Ovary (tissue), 3 donors: ENCODE measurements at regions not wholly inside any gene's neighbourhood (a gene's known extent, or its start where the extent isn't known, plus 50 kb on each side); places are given as distances from the start of the nearest gene placed in this dataset.

ENCODE experiments used
- POLR2A ChIP-seq: fragments of 450-650 bp; IDR thresholded peaks from one replicate; pipeline ENCODE4 v1.6.1; 2017; ENCODE audit warnings: antibody characterized with exemption, mild to moderate bottlenecking, moderate library complexity
- TF ChIP-seq, protein P1 (sequence below), 3 donors: fragments of 450-650 bp in 2 of 3; fragments of 200-600 bp in 1 of 3; IDR thresholded peaks; one replicate each; pipeline versions ENCODE4 v1.5.1 to v1.8.0; 2016 to 2022; ENCODE audit warnings: antibody characterized with exemption in 3 of 3, mild to moderate bottlenecking in 1 of 3
- donor health status: DM: no; HTN: no; CAD: no.

DNA sequence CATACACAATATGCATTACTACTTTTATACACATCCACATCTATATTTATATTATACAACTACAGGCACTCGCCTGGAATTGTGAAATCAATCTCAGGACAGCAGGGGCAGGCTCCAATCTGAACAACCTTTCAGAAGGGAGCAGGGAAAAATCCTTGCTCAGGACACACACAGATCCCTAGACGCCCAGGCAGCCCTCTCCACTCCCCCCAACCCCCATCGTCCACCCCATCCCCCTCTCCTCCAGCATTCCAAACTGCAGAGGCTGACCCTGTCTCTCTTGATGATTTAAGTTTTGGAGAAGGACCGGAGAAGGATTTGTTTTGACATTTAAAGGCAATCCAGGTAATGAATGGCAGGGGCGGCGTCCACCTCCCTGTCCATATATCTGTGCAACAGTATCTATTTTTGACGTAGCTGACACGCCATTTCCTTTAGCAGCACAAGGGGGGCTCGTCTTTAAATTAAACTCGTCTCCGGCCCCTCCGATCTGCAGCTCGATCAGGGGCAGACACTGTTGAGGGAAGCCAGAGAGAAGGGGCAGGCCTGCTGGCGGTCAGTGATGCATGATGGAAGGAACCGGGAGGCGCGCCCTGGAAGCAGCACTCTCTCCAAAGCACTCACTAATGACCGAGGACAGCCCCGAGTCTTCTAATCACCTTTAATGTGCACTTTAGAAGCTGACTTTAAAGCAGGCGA, 95.0 kb upstream of the TBX5 start:
- TF ChIP-seq, protein P1, sequence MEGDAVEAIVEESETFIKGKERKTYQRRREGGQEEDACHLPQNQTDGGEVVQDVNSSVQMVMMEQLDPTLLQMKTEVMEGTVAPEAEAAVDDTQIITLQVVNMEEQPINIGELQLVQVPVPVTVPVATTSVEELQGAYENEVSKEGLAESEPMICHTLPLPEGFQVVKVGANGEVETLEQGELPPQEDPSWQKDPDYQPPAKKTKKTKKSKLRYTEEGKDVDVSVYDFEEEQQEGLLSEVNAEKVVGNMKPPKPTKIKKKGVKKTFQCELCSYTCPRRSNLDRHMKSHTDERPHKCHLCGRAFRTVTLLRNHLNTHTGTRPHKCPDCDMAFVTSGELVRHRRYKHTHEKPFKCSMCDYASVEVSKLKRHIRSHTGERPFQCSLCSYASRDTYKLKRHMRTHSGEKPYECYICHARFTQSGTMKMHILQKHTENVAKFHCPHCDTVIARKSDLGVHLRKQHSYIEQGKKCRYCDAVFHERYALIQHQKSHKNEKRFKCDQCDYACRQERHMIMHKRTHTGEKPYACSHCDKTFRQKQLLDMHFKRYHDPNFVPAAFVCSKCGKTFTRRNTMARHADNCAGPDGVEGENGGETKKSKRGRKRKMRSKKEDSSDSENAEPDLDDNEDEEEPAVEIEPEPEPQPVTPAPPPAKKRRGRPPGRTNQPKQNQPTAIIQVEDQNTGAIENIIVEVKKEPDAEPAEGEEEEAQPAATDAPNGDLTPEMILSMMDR (IDR thresholded peaks at IDR 0.05) = no peak
- TF ChIP-seq POLR2A = no peak
